CD14-positive monocyte (primary cell): ENCODE measurements at regions not wholly inside any gene's neighbourhood (a gene's known extent, or its start where the extent isn't known, plus 50 kb on each side); places are given as distances from the start of the nearest gene placed in this dataset.

Experiments
- DNase-seq, 3 donors: peaks; one replicate each; pipeline ENCODE4 v3.0.0-alpha.2; 2011 to 2022
- H2AFZ ChIP-seq: 2 replicates; pipeline ENCODE4 v1.6.0; 2012; ENCODE audit warnings: mild to moderate bottlenecking, low read depth, low read length, inconsistent platforms; ENCODE audit not compliant: insufficient read depth, poor library complexity, severe bottlenecking
- H3K27ac ChIP-seq, 2 donors: 1 replicate in 1 of 2; 2 replicates in 1 of 2; pipeline ENCODE4 v1.5.1; 2012 to 2013; ENCODE audit warnings: low read length in 2 of 2, control low read depth in 1 of 2, inconsistent platforms in 1 of 2, low read depth in 1 of 2, mild to moderate bottlenecking in 1 of 2
- H3K27me3 ChIP-seq, 2 donors: one replicate each; pipeline versions ENCODE4 v1.6.0 to v1.6.1; 2011 to 2013; ENCODE audit warnings: low read length in 2 of 2; ENCODE audit not compliant: control insufficient read depth in 2 of 2, insufficient read depth in 2 of 2
- H3K36me3 ChIP-seq, 2 donors: replicated peaks in 1 of 2; 1 replicate in 1 of 2; 2 replicates in 1 of 2; pipeline versions ENCODE4 v1.5.1 to v1.6.1; 2012 to 2013; ENCODE audit warnings: low read length in 2 of 2, control low read depth in 1 of 2, inconsistent platforms in 1 of 2, mild to moderate bottlenecking in 1 of 2; ENCODE audit not compliant: insufficient read depth in 2 of 2, control insufficient read depth in 1 of 2
- H3K4me1 ChIP-seq, 2 donors: 1 replicate in 1 of 2; 2 replicates in 1 of 2; pipeline versions ENCODE4 v1.5.1 to v1.6.1; 2012 to 2013; ENCODE audit warnings: low read length in 2 of 2, control low read depth in 1 of 2, inconsistent platforms in 1 of 2, mild to moderate bottlenecking in 1 of 2, moderate library complexity in 1 of 2; ENCODE audit not compliant: insufficient read depth in 2 of 2, control insufficient read depth in 1 of 2
- H3K4me2 ChIP-seq: replicated peaks from 2 replicates; pipeline ENCODE3; 2012; ENCODE audit warnings: low read length, moderate library complexity, mild to moderate bottlenecking; ENCODE audit not compliant: poor library complexity, severe bottlenecking; ENCODE audit errors: extremely low read depth
- H3K4me3 ChIP-seq, 3 experiments: fragments of 200-600 bp in 1 of 3; sonication (generic) in 1 of 3; replicated peaks in 1 of 3; 1 replicate in 2 of 3; 2 replicates in 1 of 3; pipeline ENCODE4 v1.5.1; 2011 to 2013; ENCODE audit warnings: low read length in 3 of 3, mild to moderate bottlenecking in 3 of 3, control low read depth in 2 of 3, low read depth in 2 of 3, inconsistent platforms in 1 of 3, moderate library complexity in 1 of 3
- H3K79me2 ChIP-seq: 2 replicates; pipeline ENCODE4 v1.6.0; 2012; ENCODE audit warnings: mild to moderate bottlenecking, control low read depth, inconsistent platforms, low read length, moderate library complexity; ENCODE audit not compliant: insufficient read depth
- H3K9ac ChIP-seq: 2 replicates; pipeline ENCODE4 v1.6.0; 2017; ENCODE audit warnings: low read length, mild to moderate bottlenecking; ENCODE audit not compliant: insufficient read depth, poor library complexity, severe bottlenecking
- H3K9me3 ChIP-seq, 2 donors: replicated peaks in 1 of 2; 1 replicate in 1 of 2; 2 replicates in 1 of 2; pipeline versions ENCODE4 v1.5.1 to v1.6.1; 2012 to 2013; ENCODE audit warnings: low read length in 2 of 2, control low read depth in 1 of 2; ENCODE audit not compliant: control insufficient read depth in 1 of 2, insufficient read depth in 1 of 2
- H4K20me1 ChIP-seq: 2 replicates; pipeline ENCODE4 v1.6.0; 2012; ENCODE audit warnings: mild to moderate bottlenecking, low read length, control low read depth, moderate library complexity; ENCODE audit not compliant: insufficient read depth
- H3K27ac Mint-ChIP-seq, 7 donors: one replicate each; pipeline ENCODE4 v1.8.0; 2020; ENCODE audit warnings: mild to moderate bottlenecking in 7 of 7, mixed read lengths in 7 of 7, moderate library complexity in 6 of 7, inconsistent platforms in 2 of 7
- H3K27me3 Mint-ChIP-seq, 3 donors: one replicate each; pipeline ENCODE4 v1.8.0; 2021 to 2022; ENCODE audit warnings: low read depth in 3 of 3, mild to moderate bottlenecking in 3 of 3, mixed read lengths in 3 of 3, moderate library complexity in 3 of 3, inconsistent platforms in 1 of 3
- H3K36me3 Mint-ChIP-seq, 2 donors: one replicate each; pipeline ENCODE4 v1.8.0; 2020; ENCODE audit warnings: mixed read lengths in 2 of 2, inconsistent platforms in 1 of 2, mild to moderate bottlenecking in 1 of 2
- H3K4me1 Mint-ChIP-seq: one replicate; pipeline ENCODE4 v1.8.0; 2020; ENCODE audit warnings: mild to moderate bottlenecking, mixed read lengths
- H3K4me3 Mint-ChIP-seq, 2 donors: one replicate each; pipeline ENCODE4 v1.8.0; 2020; ENCODE audit warnings: mild to moderate bottlenecking in 2 of 2, mixed read lengths in 2 of 2, moderate library complexity in 1 of 2
- H3K9me3 Mint-ChIP-seq, 7 donors: one replicate each; pipeline ENCODE4 v1.8.0; 2020 to 2022; ENCODE audit warnings: mixed read lengths in 7 of 7, mild to moderate bottlenecking in 6 of 7, moderate library complexity in 6 of 7, inconsistent platforms in 2 of 7
- CTCF ChIP-seq: fragments of 200-600 bp; IDR thresholded peaks from one replicate; pipeline ENCODE4 v1.8.0; 2022; ENCODE audit warnings: antibody characterized with exemption, mild to moderate bottlenecking
- WGBS: methylation state at CpG from one replicate; pipeline ENCODE4 v1.1.5; 2013; ENCODE audit warnings: missing lambda C conversion rate; ENCODE audit not compliant: insufficient coverage; 5-methylcytosine and 5-hydroxymethylcytosine counted together
- intact Hi-C, 2 donors: fragments of 100-400 bp; cut with micrococcal nuclease; formaldehyde crosslinking; loops; one replicate each; pipeline versions ENCODE4 v1.15.0 to v1.15.1; 2023

GRCh38 chr14:99339551-99339950 is 67.6 kb upstream of the BCL11B start:
- Histone ChIP-seq H3K79me2 (no peaks in the 10 kb centered on the region), H3K27me3 (no peaks in the 10 kb centered on the region), H2AFZ (no peak overlapping the region), H3K27ac (no peak overlapping the region), H3K4me2 (no peak overlapping the region), H3K9me3 (peaks cover 0 to 3% of the 10 kb centered on the region in 2 donors), H3K9ac (no peak overlapping the region), H3K36me3 (no peaks in the 10 kb centered on the region), H3K4me3 (no peak overlapping the region), H3K4me1 (no peaks in the 10 kb centered on the region), H4K20me1 (no peaks in the 10 kb centered on the region)
- Mint-ChIP-seq H3K36me3 (no peaks in the 10 kb centered on the region), H3K4me1 (no peaks in the 10 kb centered on the region), H3K27me3 (peaks cover 4 to 12% (median 7%) of the 10 kb centered on the region in 3 donors), H3K9me3 (peaks cover 0 to 6% (median 0%) of the 10 kb centered on the region in 7 donors), H3K4me3 (no peak overlapping the region), H3K27ac (no peak overlapping the region)
- no peak for DNase-seq
- intact Hi-C loops, result no loop called here
- no CpG with 5 or more reads among the region's 2 CpGs for WGBS
- TF ChIP-seq CTCF, result no peak

- Mint-ChIP-seq H3K9me3 (peaks cover 0 to 6% (median 1%) of the 10 kb centered on the region in 7 donors), H3K4me3 (no peak overlapping the region), H3K36me3 (no peaks in the 10 kb centered on the region), H3K27me3 (peaks cover 5 to 13% (median 7%) of the 10 kb centered on the region in 3 donors), H3K4me1 (no peaks in the 10 kb centered on the region), H3K27ac (no peak overlapping the region)
- intact Hi-C loops, result no loop called here
- H3K4me1 ChIP-seq, result no peaks in the 10 kb centered on the region
- WGBS, result 81% methylated on average over 2 of the region's 5 CpGs
- TF ChIP-seq CTCF, result no peak
- no peak overlapping the region for H2AFZ ChIP-seq
- no peaks in the 10 kb centered on the region for H3K79me2 ChIP-seq
- no peak overlapping the region for H3K4me2 ChIP-seq
- no peaks in the 10 kb centered on the region for H3K27me3 ChIP-seq
- no peak for DNase-seq
- H3K9me3 ChIP-seq, result peaks cover 0 to 8% of the 10 kb centered on the region in 2 donors
- H3K27ac ChIP-seq, result no peak overlapping the region
- no peaks in the 10 kb centered on the region for H4K20me1 ChIP-seq
- no peaks in the 10 kb centered on the region for H3K36me3 ChIP-seq
- H3K4me3 ChIP-seq, result no peak overlapping the region
- no peak overlapping the region for H3K9ac ChIP-seq
Observed at GRCh38 chr14:99338313-99338712, 66.3 kb upstream of the BCL11B start.
